ENCODE measurements at regions not wholly inside any gene's neighbourhood (a gene's known extent, or its start where the extent isn't known, plus 50 kb on each side); places are given as distances from the start of the nearest gene placed in this dataset.
"Not testable (repeated sequence)": the region's sequence is repeated elsewhere in the genome, so short reads cannot be mapped to it uniquely, and the experiment has no call there.

GRCh38 chr6:74287932-74288331 is 591.9 kb downstream of the CD109 start:
- no peaks in the 10 kb centered on the region for H3K27me3 Mint-ChIP-seq (ENCODE audit: low read depth)
- H3K36me3 Mint-ChIP-seq (ENCODE audit: insufficient read depth in 2 of 2): no peaks in the 10 kb centered on the region
- ATAC-seq (replicated peaks in 1 of 2): no peak
- H3K27ac Mint-ChIP-seq: no peak overlapping the region
- no peak overlapping the region for H3K4me3 Mint-ChIP-seq
- DNase-seq: no peak
- H3K9me3 Mint-ChIP-seq: peaks cover 0 to 3% of the 10 kb centered on the region in 2 donors
- H3K4me1 Mint-ChIP-seq (ENCODE audit: low read depth): no peaks in the 10 kb centered on the region

GRCh38 chr6:74287441-74287840 is 591.4 kb downstream of the CD109 start:
- Mint-ChIP-seq H3K4me3 (no peak overlapping the region), H3K27me3 (ENCODE audit: low read depth) (no peaks in the 10 kb centered on the region), H3K27ac (no peak overlapping the region), H3K4me1 (ENCODE audit: low read depth) (no peaks in the 10 kb centered on the region), H3K9me3 (peaks cover 0 to 3% of the 10 kb centered on the region in 2 donors), H3K36me3 (ENCODE audit: insufficient read depth in 2 of 2) (no peaks in the 10 kb centered on the region)
- DNase-seq (no peak), ATAC-seq (replicated peaks in 1 of 2) (no peak)

GRCh38 chr6:74284284-74284683 is 588.3 kb downstream of the CD109 start:
- Mint-ChIP-seq H3K9me3 (peaks cover 0 to 3% of the 10 kb centered on the region in 2 donors), H3K4me3 (no peak overlapping the region), H3K27ac (no peak overlapping the region), H3K27me3 (ENCODE audit: low read depth) (no peaks in the 10 kb centered on the region), H3K4me1 (ENCODE audit: low read depth) (no peaks in the 10 kb centered on the region), H3K36me3 (ENCODE audit: insufficient read depth in 2 of 2) (no peaks in the 10 kb centered on the region)
- DNase-seq (no peak), ATAC-seq (replicated peaks in 1 of 2) (no peak)

- ATAC-seq (replicated peaks in 1 of 2) (no peak), DNase-seq (no peak)
- no peaks in the 10 kb centered on the region for H3K4me1 Mint-ChIP-seq (ENCODE audit: low read depth)
- peaks cover 0 to 3% of the 10 kb centered on the region in 2 donors for H3K9me3 Mint-ChIP-seq
- H3K4me3 Mint-ChIP-seq: no peak overlapping the region
- no peak overlapping the region for H3K27ac Mint-ChIP-seq
- no peaks in the 10 kb centered on the region for H3K36me3 Mint-ChIP-seq (ENCODE audit: insufficient read depth in 2 of 2)
- no peaks in the 10 kb centered on the region for H3K27me3 Mint-ChIP-seq (ENCODE audit: low read depth)
These were observed 587.5 kb downstream of the CD109 start for GRCh38 chr6:74283532-74283931.

GRCh38 chr6:74282143-74282689 is 586.2 kb downstream of the CD109 start:
- no peak overlapping the region for H3K27ac Mint-ChIP-seq
- H3K4me1 Mint-ChIP-seq (ENCODE audit: low read depth): no peaks in the 10 kb centered on the region
- DNase-seq (no peak), ATAC-seq (replicated peaks in 1 of 2) (no peak)
- H3K27me3 Mint-ChIP-seq (ENCODE audit: low read depth): no peaks in the 10 kb centered on the region
- no peaks in the 10 kb centered on the region for H3K36me3 Mint-ChIP-seq (ENCODE audit: insufficient read depth in 2 of 2)
- H3K9me3 Mint-ChIP-seq: peaks cover 0 to 3% of the 10 kb centered on the region in 2 donors
- no peak overlapping the region for H3K4me3 Mint-ChIP-seq

DNA sequence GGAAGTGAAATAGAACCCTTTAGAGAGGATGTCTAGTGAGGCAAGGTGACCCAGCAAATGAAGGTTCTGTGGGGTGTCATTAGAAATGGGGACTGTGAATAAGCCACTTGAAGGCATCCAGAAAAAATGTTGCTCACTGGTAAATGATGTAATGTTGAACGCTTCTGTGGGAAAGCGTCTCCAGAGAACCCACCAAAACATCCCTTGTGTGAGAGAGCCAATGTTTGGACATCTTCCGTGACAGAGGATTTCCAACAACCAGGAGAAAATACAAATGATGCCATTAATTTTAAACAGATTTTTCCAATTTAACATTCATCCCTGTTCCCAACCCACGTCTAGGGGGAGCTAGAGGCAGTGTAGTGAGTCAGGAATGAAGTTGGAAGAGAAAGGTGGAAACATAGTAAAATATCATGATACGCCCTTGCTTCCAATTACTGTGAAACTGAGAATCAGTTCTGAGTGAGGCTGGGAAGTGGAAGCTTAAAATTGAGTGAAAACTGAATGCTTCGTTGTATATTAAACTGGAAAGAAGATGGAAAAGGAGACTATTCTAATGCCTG is 584.2 kb downstream of the CD109 start:
- Mint-ChIP-seq H3K4me3 (no peak overlapping the region), H3K27me3 (ENCODE audit: low read depth) (no peaks in the 10 kb centered on the region), H3K27ac (no peak overlapping the region), H3K9me3 (peaks cover 0 to 3% of the 10 kb centered on the region in 2 donors), H3K4me1 (ENCODE audit: low read depth) (no peaks in the 10 kb centered on the region), H3K36me3 (ENCODE audit: insufficient read depth in 2 of 2) (no peaks in the 10 kb centered on the region)
- ATAC-seq (replicated peaks in 1 of 2): no peak
- DNase-seq: no peak

GRCh38 chr6:74277777-74278186 is 581.8 kb downstream of the CD109 start:
- no peaks in the 10 kb centered on the region for H3K27me3 Mint-ChIP-seq (ENCODE audit: low read depth)
- H3K36me3 Mint-ChIP-seq (ENCODE audit: insufficient read depth in 2 of 2): no peaks in the 10 kb centered on the region
- H3K4me1 Mint-ChIP-seq (ENCODE audit: low read depth): no peaks in the 10 kb centered on the region
- DNase-seq (no peak), ATAC-seq (replicated peaks in 1 of 2) (no peak)
- no peak overlapping the region for H3K4me3 Mint-ChIP-seq
- H3K9me3 Mint-ChIP-seq: peaks cover 1 to 3% of the 10 kb centered on the region in 2 donors
- no peak overlapping the region for H3K27ac Mint-ChIP-seq

- ATAC-seq (replicated peaks in 1 of 2): no peak
- no peaks in the 10 kb centered on the region for H3K27me3 Mint-ChIP-seq (ENCODE audit: low read depth)
- no peaks in the 10 kb centered on the region for H3K4me1 Mint-ChIP-seq (ENCODE audit: low read depth)
- no peak overlapping the region for H3K4me3 Mint-ChIP-seq
- H3K27ac Mint-ChIP-seq: no peak overlapping the region
- H3K9me3 Mint-ChIP-seq: peaks cover 0 to 1% of the 10 kb centered on the region in 2 donors
- DNase-seq: no peak
- H3K36me3 Mint-ChIP-seq (ENCODE audit: insufficient read depth in 2 of 2): no peaks in the 10 kb centered on the region
These were observed 577.5 kb downstream of the CD109 start for GRCh38 chr6:74273541-74273940.

GRCh38 chr6:74269600-74269858 is 573.5 kb downstream of the CD109 start:
- no peak overlapping the region for H3K4me3 Mint-ChIP-seq
- H3K9me3 Mint-ChIP-seq: peaks cover 3 to 4% of the 10 kb centered on the region in 2 donors
- ATAC-seq (replicated peaks in 1 of 2) (no peak), DNase-seq (no peak)
- H3K27me3 Mint-ChIP-seq (ENCODE audit: low read depth): no peaks in the 10 kb centered on the region
- no peaks in the 10 kb centered on the region for H3K36me3 Mint-ChIP-seq (ENCODE audit: insufficient read depth in 2 of 2)
- no peak overlapping the region for H3K27ac Mint-ChIP-seq
- H3K4me1 Mint-ChIP-seq (ENCODE audit: low read depth): no peaks in the 10 kb centered on the region

DNA sequence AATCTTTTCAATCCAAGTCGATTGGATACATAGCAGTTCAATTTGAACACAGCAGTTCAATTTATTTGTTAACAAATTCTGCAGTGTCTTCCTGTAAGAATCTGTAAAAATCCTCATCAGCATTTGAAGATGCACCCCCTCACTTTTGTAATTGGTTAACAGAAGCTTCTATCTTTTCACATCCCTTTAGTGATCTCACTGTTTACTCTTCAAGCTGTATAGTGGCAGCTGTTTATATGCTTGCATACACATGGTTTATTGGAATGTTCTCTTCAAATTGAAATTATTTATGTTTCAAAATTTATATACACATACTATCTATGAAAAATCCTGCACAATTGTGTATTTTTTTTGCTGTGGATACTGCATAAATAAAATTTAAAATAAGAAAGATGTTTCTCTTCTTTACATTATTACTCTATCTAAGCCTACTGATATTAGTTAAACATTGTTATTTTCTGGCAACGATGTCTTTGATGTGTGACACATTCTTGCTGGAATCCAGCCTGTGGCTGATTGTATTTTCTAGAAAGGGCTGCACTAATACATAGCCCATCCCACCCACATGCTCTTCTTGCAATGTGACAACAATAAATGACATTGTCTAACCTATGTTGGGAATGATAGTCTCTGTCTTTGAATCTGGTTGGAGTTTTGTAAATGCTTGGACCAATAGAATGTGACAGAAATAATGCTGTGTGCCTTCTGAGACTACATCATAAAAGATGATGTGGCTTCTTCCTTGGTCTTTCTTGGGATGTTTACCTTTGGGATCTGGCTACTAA is 573.0 kb downstream of the CD109 start:
- H3K9me3 Mint-ChIP-seq: peaks cover 3 to 4% of the 10 kb centered on the region in 2 donors
- no peak overlapping the region for H3K4me3 Mint-ChIP-seq
- H3K36me3 Mint-ChIP-seq (ENCODE audit: insufficient read depth in 2 of 2): no peaks in the 10 kb centered on the region
- no peak overlapping the region for H3K27ac Mint-ChIP-seq
- H3K27me3 Mint-ChIP-seq (ENCODE audit: low read depth): no peaks in the 10 kb centered on the region
- H3K4me1 Mint-ChIP-seq (ENCODE audit: low read depth): no peaks in the 10 kb centered on the region
- DNase-seq: no peak
- ATAC-seq (replicated peaks in 1 of 2): no peak

- ATAC-seq (replicated peaks in 1 of 2) (no peak), DNase-seq (no peak)
- no peak overlapping the region for H3K27ac Mint-ChIP-seq
- H3K4me3 Mint-ChIP-seq: no peak overlapping the region
- H3K36me3 Mint-ChIP-seq (ENCODE audit: insufficient read depth in 2 of 2): no peaks in the 10 kb centered on the region
- H3K27me3 Mint-ChIP-seq (ENCODE audit: low read depth): no peaks in the 10 kb centered on the region
- no peaks in the 10 kb centered on the region for H3K4me1 Mint-ChIP-seq (ENCODE audit: low read depth)
- H3K9me3 Mint-ChIP-seq: no peaks in the 10 kb centered on the region
These were observed 564.0 kb downstream of the CD109 start for GRCh38 chr6:74259981-74260380.

- no peak overlapping the region for H3K4me3 Mint-ChIP-seq
- no peak overlapping the region for H3K27ac Mint-ChIP-seq
- no peaks in the 10 kb centered on the region for H3K36me3 Mint-ChIP-seq (ENCODE audit: insufficient read depth in 2 of 2)
- ATAC-seq (replicated peaks in 1 of 2): no peak
- no peaks in the 10 kb centered on the region for H3K4me1 Mint-ChIP-seq (ENCODE audit: low read depth)
- no peak for DNase-seq
- no peaks in the 10 kb centered on the region for H3K27me3 Mint-ChIP-seq (ENCODE audit: low read depth)
- no peaks in the 10 kb centered on the region for H3K9me3 Mint-ChIP-seq
These were observed 560.8 kb downstream of the CD109 start for GRCh38 chr6:74256781-74257180.

GRCh38 chr6:74256381-74256780 is 560.4 kb downstream of the CD109 start:
- H3K36me3 Mint-ChIP-seq (ENCODE audit: insufficient read depth in 2 of 2): no peaks in the 10 kb centered on the region
- DNase-seq: no peak
- H3K27me3 Mint-ChIP-seq (ENCODE audit: low read depth): no peaks in the 10 kb centered on the region
- no peak overlapping the region for H3K27ac Mint-ChIP-seq
- no peak overlapping the region for H3K4me3 Mint-ChIP-seq
- no peaks in the 10 kb centered on the region for H3K4me1 Mint-ChIP-seq (ENCODE audit: low read depth)
- ATAC-seq (replicated peaks in 1 of 2): no peak
- no peaks in the 10 kb centered on the region for H3K9me3 Mint-ChIP-seq

GRCh38 chr6:74255007-74255406 is 559.0 kb downstream of the CD109 start:
- not testable (repeated sequence) for DNase-seq; H3K4me3 Mint-ChIP-seq; H3K36me3 Mint-ChIP-seq (ENCODE audit: insufficient read depth in 2 of 2); H3K27ac Mint-ChIP-seq; H3K9me3 Mint-ChIP-seq; ATAC-seq (replicated peaks in 1 of 2); H3K4me1 Mint-ChIP-seq (ENCODE audit: low read depth); H3K27me3 Mint-ChIP-seq (ENCODE audit: low read depth)
